ENCODE measurements at regions not wholly inside any gene's neighbourhood (a gene's known extent, or its start where the extent isn't known, plus 50 kb on each side); places are given as distances from the start of the nearest gene placed in this dataset.

- peaks cover 0 to 6% (median 0%) of the 10 kb centered on the region in 5 donors for H3K4me1 ChIP-seq (ENCODE audit: control insufficient read depth in 5 of 5, insufficient read depth in 5 of 5, low read length in 5 of 5)
- H3K27ac ChIP-seq (ENCODE audit: low read depth in 1 of 2, low read length in 1 of 2) = no peak overlapping the region
- WGBS, 2 donors = 80 to 99% methylated on average over 8 of the region's 8 CpGs
- H3K27me3 ChIP-seq (ENCODE audit: control insufficient read depth in 3 of 3, insufficient read depth in 3 of 3, low read length in 2 of 3) = peaks cover 0 to 4% (median 0%) of the 10 kb centered on the region in 3 donors
- H3K9me3 ChIP-seq (ENCODE audit: control insufficient read depth in 4 of 4, insufficient read depth in 3 of 4, low read length in 3 of 4) = no peaks in the 10 kb centered on the region
- ATAC-seq (ENCODE audit: insufficient read depth, low FRiP score) (no peak), DNase-seq (no peak)
- no peaks in the 10 kb centered on the region for H3K36me3 ChIP-seq (ENCODE audit: control insufficient read depth in 4 of 4, insufficient read depth in 4 of 4, low read length in 4 of 4)
- H3K9ac ChIP-seq (ENCODE audit: insufficient read depth in 1 of 2, low read length in 2 of 2) = no peak overlapping the region
- no peak overlapping the region for H3K4me3 ChIP-seq
- no peak for TF ChIP-seq CTCF (IDR thresholded peaks at IDR 0.05; ENCODE audit: control extremely low read depth, extremely low read depth)
Measured at GRCh38 chr6:2496291-2496690, 250.9 kb upstream of the GMDS start.

GRCh38 chr6:2492686-2493523 lies 247.5 kb upstream of the GMDS start:
- Histone ChIP-seq H3K36me3 (ENCODE audit: control insufficient read depth in 4 of 4, insufficient read depth in 4 of 4, low read length in 4 of 4) (no peaks in the 10 kb centered on the region), H3K9me3 (ENCODE audit: control insufficient read depth in 4 of 4, insufficient read depth in 3 of 4, low read length in 3 of 4) (no peaks in the 10 kb centered on the region), H3K4me3 (no peak overlapping the region), H3K27me3 (ENCODE audit: control insufficient read depth in 3 of 3, insufficient read depth in 3 of 3, low read length in 2 of 3) (peaks cover 0 to 4% (median 0%) of the 10 kb centered on the region in 3 donors), H3K4me1 (ENCODE audit: control insufficient read depth in 5 of 5, insufficient read depth in 5 of 5, low read length in 5 of 5) (peaks cover 0 to 6% (median 0%) of the 10 kb centered on the region in 5 donors), H3K27ac (ENCODE audit: low read depth in 1 of 2, low read length in 1 of 2) (no peak overlapping the region), H3K9ac (ENCODE audit: insufficient read depth in 1 of 2, low read length in 2 of 2) (no peak overlapping the region)
- 80 to 84% methylated on average over 12 of the region's 12 CpGs for WGBS, 2 donors
- DNase-seq (no peak), ATAC-seq (ENCODE audit: insufficient read depth, low FRiP score) (no peak)
- TF ChIP-seq CTCF (IDR thresholded peaks at IDR 0.05; ENCODE audit: control extremely low read depth, extremely low read depth) = no peak

GRCh38 chr6:2491137-2491536 lies 245.7 kb upstream of the GMDS start:
- WGBS, 2 donors = 95 to 96% methylated on average over 14 of the region's 14 CpGs
- no peak for DNase-seq
- H3K4me3 ChIP-seq = no peak overlapping the region
- peaks cover 0 to 4% (median 0%) of the 10 kb centered on the region in 3 donors for H3K27me3 ChIP-seq (ENCODE audit: control insufficient read depth in 3 of 3, insufficient read depth in 3 of 3, low read length in 2 of 3)
- H3K9ac ChIP-seq (ENCODE audit: insufficient read depth in 1 of 2, low read length in 2 of 2) = no peak overlapping the region
- no peak for ATAC-seq (ENCODE audit: insufficient read depth, low FRiP score)
- peaks cover 0 to 2% (median 0%) of the 10 kb centered on the region in 4 donors for H3K9me3 ChIP-seq (ENCODE audit: control insufficient read depth in 4 of 4, insufficient read depth in 3 of 4, low read length in 3 of 4)
- H3K4me1 ChIP-seq (ENCODE audit: control insufficient read depth in 5 of 5, insufficient read depth in 5 of 5, low read length in 5 of 5) = peaks cover 0 to 6% (median 0%) of the 10 kb centered on the region in 5 donors
- no peak for TF ChIP-seq CTCF (IDR thresholded peaks at IDR 0.05; ENCODE audit: control extremely low read depth, extremely low read depth)
- H3K27ac ChIP-seq (ENCODE audit: low read depth in 1 of 2, low read length in 1 of 2) = no peak overlapping the region
- H3K36me3 ChIP-seq (ENCODE audit: control insufficient read depth in 4 of 4, insufficient read depth in 4 of 4, low read length in 4 of 4) = no peaks in the 10 kb centered on the region

Data from lung (tissue), 11 donors.